H9 (cell line): ENCODE measurements at regions not wholly inside any gene's neighbourhood (a gene's known extent, or its start where the extent isn't known, plus 50 kb on each side); places are given as distances from the start of the nearest gene placed in this dataset.

Source experiments
- DNase-seq: peaks from one replicate; pipeline ENCODE4 v3.0.0-alpha.2; 2017
- H2AFZ ChIP-seq: one replicate; pipeline ENCODE4 v1.6.1; 2013; ENCODE audit warnings: mild to moderate bottlenecking, low read length, control low read depth, moderate library complexity
- H2AK5ac ChIP-seq: 2 replicates; pipeline ENCODE4 v1.6.1; 2013; ENCODE audit warnings: low read length, control low read depth, mixed read lengths; ENCODE audit not compliant: insufficient read length
- H2BK120ac ChIP-seq: one replicate; pipeline ENCODE4 v1.6.1; 2013; ENCODE audit warnings: low read depth, mild to moderate bottlenecking, low read length, control low read depth, inconsistent platforms; ENCODE audit not compliant: poor library complexity, severe bottlenecking
- H2BK12ac ChIP-seq: 2 replicates; pipeline ENCODE4 v1.6.1; 2013; ENCODE audit warnings: low read length, control low read depth, mixed read lengths, low read depth; ENCODE audit not compliant: insufficient read length
- H2BK15ac ChIP-seq: 2 replicates; pipeline ENCODE4 v1.6.1; 2013; ENCODE audit warnings: low read depth, low read length, control low read depth
- H2BK20ac ChIP-seq: one replicate; pipeline ENCODE4 v1.6.1; 2013; ENCODE audit warnings: low read depth, mild to moderate bottlenecking, low read length, control low read depth, inconsistent platforms; ENCODE audit not compliant: poor library complexity, severe bottlenecking
- H2BK5ac ChIP-seq: 2 replicates; pipeline ENCODE4 v1.6.1; 2013; ENCODE audit warnings: low read length, control low read depth, mixed read lengths; ENCODE audit not compliant: insufficient read length
- H3K14ac ChIP-seq: 2 replicates; pipeline ENCODE4 v1.6.1; 2013; ENCODE audit warnings: low read length, control low read depth; ENCODE audit not compliant: insufficient read depth
- H3K18ac ChIP-seq: 2 replicates; pipeline ENCODE4 v1.6.1; 2013; ENCODE audit warnings: low read depth, mild to moderate bottlenecking, mixed read lengths, low read length, control low read depth; ENCODE audit not compliant: insufficient read length
- H3K23ac ChIP-seq: 2 replicates; pipeline ENCODE4 v1.6.1; 2013; ENCODE audit warnings: low read length, control low read depth, mixed read lengths, low read depth; ENCODE audit not compliant: insufficient read length
- H3K23me2 ChIP-seq: 2 replicates; pipeline ENCODE4 v1.6.1; 2013; ENCODE audit warnings: low read depth, mild to moderate bottlenecking, mixed read lengths, low read length, control low read depth; ENCODE audit not compliant: insufficient read length, poor library complexity, severe bottlenecking
- H3K27ac ChIP-seq: 2 replicates; pipeline ENCODE4 v1.5.1; 2013; ENCODE audit warnings: low read length, control low read depth, mixed read lengths, low read depth; ENCODE audit not compliant: insufficient read length
- H3K27me3 ChIP-seq: 2 replicates; pipeline ENCODE4 v1.6.1; 2013; ENCODE audit warnings: low read length, control low read depth, inconsistent platforms; ENCODE audit not compliant: insufficient read depth
- H3K4ac ChIP-seq: 2 replicates; pipeline ENCODE4 v1.6.1; 2013; ENCODE audit warnings: low read depth, mild to moderate bottlenecking, control low read depth, inconsistent platforms, low read length, moderate library complexity
- H3K4me1 ChIP-seq: 2 replicates; pipeline ENCODE4 v1.6.1; 2013; ENCODE audit warnings: low read length, control low read depth, inconsistent platforms; ENCODE audit not compliant: insufficient read depth
- H3K4me2 ChIP-seq: 2 replicates; pipeline ENCODE4 v1.6.1; 2013; ENCODE audit warnings: low read length, control low read depth, mixed read lengths; ENCODE audit not compliant: insufficient read length, insufficient read depth
- H3K56ac ChIP-seq: 2 replicates; pipeline ENCODE4 v1.6.1; 2013; ENCODE audit warnings: low read depth, mild to moderate bottlenecking, mixed read lengths, low read length, control low read depth; ENCODE audit not compliant: insufficient read length
- H3K79me1 ChIP-seq: 2 replicates; pipeline ENCODE4 v1.6.1; 2013; ENCODE audit warnings: low read depth, mild to moderate bottlenecking, moderate library complexity, low read length, control low read depth, inconsistent platforms; ENCODE audit not compliant: insufficient read depth, poor library complexity, severe bottlenecking
- H3K79me2 ChIP-seq: 2 replicates; pipeline ENCODE4 v1.6.1; 2013; ENCODE audit warnings: low read length, control low read depth, inconsistent platforms; ENCODE audit not compliant: insufficient read depth
- H3K9ac ChIP-seq: 2 replicates; pipeline ENCODE4 v1.6.1; 2013; ENCODE audit warnings: low read length, control low read depth, mixed read lengths; ENCODE audit not compliant: insufficient read length; ENCODE audit errors: extremely low read depth
- H3K9me3 ChIP-seq: one replicate; pipeline ENCODE4 v1.6.1; 2013; ENCODE audit warnings: low read depth, low read length, inconsistent platforms; ENCODE audit not compliant: control insufficient read depth
- H3T11ph ChIP-seq: one replicate; pipeline ENCODE4 v1.6.1; 2013; ENCODE audit warnings: mild to moderate bottlenecking, low read length, control low read depth, inconsistent platforms
- H4K20me1 ChIP-seq: one replicate; pipeline ENCODE4 v1.6.1; 2013; ENCODE audit not compliant: control insufficient read depth, insufficient read length, insufficient read depth
- H4K5ac ChIP-seq: 2 replicates; pipeline ENCODE4 v1.6.1; 2013; ENCODE audit warnings: low read depth, mild to moderate bottlenecking, mixed read lengths, low read length, control low read depth; ENCODE audit not compliant: insufficient read length
- H4K8ac ChIP-seq: replicated peaks from 2 replicates; pipeline ENCODE4 v1.6.1; 2013; ENCODE audit warnings: low read length, control low read depth, mixed read lengths, low read depth; ENCODE audit not compliant: insufficient read length
- H4K91ac ChIP-seq: 2 replicates; pipeline ENCODE4 v1.6.1; 2013; ENCODE audit warnings: low read depth, mild to moderate bottlenecking, moderate library complexity, mixed read lengths, low read length, control low read depth; ENCODE audit not compliant: insufficient read length
- H3K27ac Mint-ChIP-seq, 3 experiments: 2 replicates in 2 of 3; 3 replicates in 1 of 3; pipeline ENCODE4 v1.8.0; 2020 to 2021; ENCODE audit warnings: mixed read lengths in 3 of 3, mild to moderate bottlenecking in 1 of 3, moderate library complexity in 1 of 3
- H3K27me3 Mint-ChIP-seq: 2 replicates; pipeline ENCODE4 v1.8.0; 2021; ENCODE audit warnings: low read depth, mild to moderate bottlenecking, moderate library complexity, mixed read lengths
- H3K36me3 Mint-ChIP-seq, 3 experiments: 2 replicates in 2 of 3; 3 replicates in 1 of 3; pipeline ENCODE4 v1.8.0; 2020 to 2021; ENCODE audit warnings: low read depth in 3 of 3, mixed read lengths in 3 of 3; ENCODE audit not compliant: insufficient read depth in 1 of 3
- H3K4me1 Mint-ChIP-seq, 2 experiments: 2 replicates each; pipeline ENCODE4 v1.8.0; 2020; ENCODE audit warnings: mixed read lengths in 2 of 2
- H3K4me3 Mint-ChIP-seq, 2 experiments: 2 replicates in 1 of 2; 3 replicates in 1 of 2; pipeline ENCODE4 v1.8.0; 2020 to 2021; ENCODE audit warnings: mild to moderate bottlenecking in 2 of 2, mixed read lengths in 2 of 2, moderate library complexity in 1 of 2
- H3K9me3 Mint-ChIP-seq, 2 experiments: 2 replicates in 1 of 2; 3 replicates in 1 of 2; pipeline ENCODE4 v1.8.0; 2020; ENCODE audit warnings: mild to moderate bottlenecking in 2 of 2, mixed read lengths in 2 of 2, moderate library complexity in 1 of 2
- WGBS: extraction: QIAGEN DNeasy Blood & Tissue Kit; methylation state at CpG from one replicate; pipeline ENCODE4 v1.1.7; 2013; ENCODE audit warnings: missing lambda C conversion rate, low lambda C conversion rate, mixed read lengths; ENCODE audit not compliant: insufficient read length; ENCODE audit errors: extremely low coverage; 5-methylcytosine and 5-hydroxymethylcytosine counted together
- TF ChIP-seq, protein P1 (sequence below): fragments of 200-600 bp; sonication (generic); conservative IDR thresholded peaks from 3 replicates; pipeline ENCODE4 v1.8.0; 2021; ENCODE audit warnings: antibody characterized with exemption, mild to moderate bottlenecking

DNA sequence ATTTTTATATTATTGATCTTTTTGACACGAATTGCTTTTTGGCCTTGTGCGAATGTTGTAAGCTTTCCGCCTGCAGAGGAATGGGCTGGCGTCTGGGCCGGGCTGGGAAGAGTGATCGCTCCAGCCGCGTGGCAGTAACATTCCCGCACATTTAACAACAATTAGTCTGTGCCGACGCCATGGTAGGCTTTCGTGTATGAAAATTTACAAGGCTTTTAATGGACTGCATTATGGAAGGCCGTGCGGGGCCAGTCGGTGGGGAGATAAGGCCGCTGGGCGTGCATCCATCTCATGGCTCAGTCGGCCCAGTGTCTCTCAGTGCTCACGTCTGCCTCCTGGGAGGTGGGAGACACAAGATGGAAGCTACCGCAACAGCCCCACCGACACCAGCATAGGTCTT, 142.2 kb downstream of the PHETA1 start:
- DNase-seq: no peak
- Histone ChIP-seq H4K91ac (no peak overlapping the region), H3K18ac (no peak overlapping the region), H2BK12ac (no peak overlapping the region), H2AFZ (no peak overlapping the region), H4K8ac (no peak overlapping the region), H2AK5ac (no peak overlapping the region), H3K23ac (no peak overlapping the region), H3K56ac (no peak overlapping the region), H3K4me2 (no peak overlapping the region), H3K14ac (no peak overlapping the region), H3K27ac (no peak overlapping the region), H3K23me2 (no peaks in the 10 kb centered on the region), H3K79me1 (no peaks in the 10 kb centered on the region), H3T11ph (no peak overlapping the region), H3K79me2 (no peaks in the 10 kb centered on the region), H3K9ac (no peak overlapping the region), H4K20me1 (no peaks in the 10 kb centered on the region), H3K4me1 (no peaks in the 10 kb centered on the region), H2BK20ac (no peak overlapping the region), H2BK15ac (no peak overlapping the region), H3K9me3 (no peaks in the 10 kb centered on the region), H2BK5ac (no peak overlapping the region), H3K4ac (no peak overlapping the region), H2BK120ac (no peak overlapping the region), H3K27me3 (no peaks in the 10 kb centered on the region), H4K5ac (no peak overlapping the region)
- TF ChIP-seq, protein P1, sequence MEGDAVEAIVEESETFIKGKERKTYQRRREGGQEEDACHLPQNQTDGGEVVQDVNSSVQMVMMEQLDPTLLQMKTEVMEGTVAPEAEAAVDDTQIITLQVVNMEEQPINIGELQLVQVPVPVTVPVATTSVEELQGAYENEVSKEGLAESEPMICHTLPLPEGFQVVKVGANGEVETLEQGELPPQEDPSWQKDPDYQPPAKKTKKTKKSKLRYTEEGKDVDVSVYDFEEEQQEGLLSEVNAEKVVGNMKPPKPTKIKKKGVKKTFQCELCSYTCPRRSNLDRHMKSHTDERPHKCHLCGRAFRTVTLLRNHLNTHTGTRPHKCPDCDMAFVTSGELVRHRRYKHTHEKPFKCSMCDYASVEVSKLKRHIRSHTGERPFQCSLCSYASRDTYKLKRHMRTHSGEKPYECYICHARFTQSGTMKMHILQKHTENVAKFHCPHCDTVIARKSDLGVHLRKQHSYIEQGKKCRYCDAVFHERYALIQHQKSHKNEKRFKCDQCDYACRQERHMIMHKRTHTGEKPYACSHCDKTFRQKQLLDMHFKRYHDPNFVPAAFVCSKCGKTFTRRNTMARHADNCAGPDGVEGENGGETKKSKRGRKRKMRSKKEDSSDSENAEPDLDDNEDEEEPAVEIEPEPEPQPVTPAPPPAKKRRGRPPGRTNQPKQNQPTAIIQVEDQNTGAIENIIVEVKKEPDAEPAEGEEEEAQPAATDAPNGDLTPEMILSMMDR: no peak
- Mint-ChIP-seq H3K4me1 (peaks cover 8 to 13% of the 10 kb centered on the region in 2 experiments; a peak in 3 of 4 replicates), H3K4me3 (no peak overlapping the region), H3K27me3 (peaks cover 5% of the 10 kb centered on the region), H3K9me3 (no peaks in the 10 kb centered on the region), H3K27ac (no peak overlapping the region), H3K36me3 (peaks cover 0 to 3% (median 0%) of the 10 kb centered on the region in 3 experiments; a peak in 3 of 7 replicates)
- WGBS: no CpG with 5 or more reads among the region's 21 CpGs
